ENCODE measurements at regions not wholly inside any gene's neighbourhood (a gene's known extent, or its start where the extent isn't known, plus 50 kb on each side); places are given as distances from the start of the nearest gene placed in this dataset.
A peak's percentile ranks its signal among the peaks of the same experiment; 100 is the strongest.
"Not testable (repeated sequence)": the region's sequence is repeated elsewhere in the genome, so short reads cannot be mapped to it uniquely, and the experiment has no call there.

DNA sequence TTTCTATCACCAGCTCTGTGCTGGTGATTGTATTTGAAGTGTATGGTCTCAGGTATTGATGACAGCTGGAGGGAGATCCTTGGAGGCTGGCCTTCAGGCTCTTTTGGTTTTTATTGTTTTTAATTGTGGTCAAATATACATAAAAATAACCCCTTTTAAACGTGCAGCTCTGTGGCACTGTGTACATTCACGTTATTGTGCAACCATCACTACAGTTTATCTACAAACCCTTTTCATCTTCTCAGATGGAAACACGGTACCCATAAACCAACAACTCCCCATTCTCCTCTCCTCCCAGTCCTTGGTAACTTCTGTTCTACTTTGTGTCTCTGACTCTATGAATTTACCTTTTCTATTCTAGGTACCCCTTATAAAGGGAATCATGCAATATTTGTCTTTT lies 79.3 kb upstream of the ATP8B1 start:
- no peak for DNase-seq (ENCODE audit: low read depth)

DNA sequence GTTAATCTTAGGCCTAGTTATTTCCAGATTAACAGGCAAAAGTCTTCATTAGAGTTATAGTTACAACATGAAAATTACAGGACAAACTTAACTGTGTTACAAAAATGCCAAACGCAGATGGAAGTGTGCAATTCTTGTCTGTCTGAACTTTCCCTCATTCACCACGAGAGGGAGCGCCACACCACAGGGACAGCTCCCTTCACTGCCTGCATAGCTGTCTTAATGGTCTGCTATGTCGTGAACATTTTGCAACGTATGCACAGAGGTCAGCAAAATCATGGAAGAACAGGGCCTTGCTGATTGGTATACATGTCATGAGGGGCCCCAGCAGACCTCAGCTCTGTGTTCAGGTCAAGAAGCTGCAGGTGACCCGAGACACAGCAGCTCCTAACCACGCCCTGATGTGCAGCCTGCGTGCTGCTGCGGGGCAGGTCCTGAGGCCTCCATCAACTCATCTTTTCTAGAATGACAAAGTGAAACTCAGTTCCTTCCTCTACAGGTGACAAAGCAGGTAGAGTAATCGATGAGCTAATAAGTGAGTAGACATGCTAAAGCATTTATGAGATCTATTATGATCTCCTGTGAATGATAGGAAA lies 78.8 kb upstream of the ATP8B1 start:
- peak; percentile 74 for DNase-seq (ENCODE audit: low read depth)

DNA sequence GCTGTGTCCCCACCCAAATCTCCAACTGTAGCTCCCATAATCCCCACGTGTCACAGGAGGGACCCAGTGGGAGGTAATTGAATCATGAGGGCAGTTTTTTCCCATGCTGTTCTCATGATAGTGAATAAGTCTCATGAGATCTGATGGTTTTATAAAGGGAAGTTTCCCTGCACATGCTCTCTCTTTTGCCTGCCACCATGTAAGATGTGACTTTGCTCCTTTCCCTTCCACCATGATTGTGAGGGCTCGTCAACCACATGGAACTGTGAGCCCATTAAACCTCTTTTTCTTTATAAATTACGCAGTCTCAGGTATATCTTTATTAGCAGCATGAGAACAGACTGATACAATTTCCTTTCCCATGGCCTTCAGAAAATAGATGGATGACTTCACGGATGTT lies 76.8 kb upstream of the ATP8B1 start:
- DNase-seq (ENCODE audit: low read depth) = not testable (repeated sequence)

DNA sequence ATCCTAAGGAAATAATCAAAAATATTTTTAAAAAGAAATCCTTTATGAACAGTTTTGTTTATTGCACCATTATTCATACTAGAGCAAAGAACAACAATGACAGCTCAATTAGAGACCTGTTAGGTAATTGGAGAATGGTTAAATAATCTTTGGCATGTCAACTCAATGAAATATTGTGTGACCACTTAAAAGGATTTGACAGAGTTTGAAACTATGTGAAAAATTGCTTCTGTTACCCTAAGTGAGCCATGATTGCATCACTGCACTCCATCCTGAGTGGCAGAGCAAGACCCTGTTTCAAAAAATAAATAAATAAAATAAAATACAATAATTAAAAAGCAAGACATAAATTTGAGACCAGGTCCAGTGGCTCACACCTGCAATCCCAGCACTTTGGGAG lies 66.1 kb upstream of the ATP8B1 start:
- no peak for DNase-seq (ENCODE audit: low read depth)

DNA sequence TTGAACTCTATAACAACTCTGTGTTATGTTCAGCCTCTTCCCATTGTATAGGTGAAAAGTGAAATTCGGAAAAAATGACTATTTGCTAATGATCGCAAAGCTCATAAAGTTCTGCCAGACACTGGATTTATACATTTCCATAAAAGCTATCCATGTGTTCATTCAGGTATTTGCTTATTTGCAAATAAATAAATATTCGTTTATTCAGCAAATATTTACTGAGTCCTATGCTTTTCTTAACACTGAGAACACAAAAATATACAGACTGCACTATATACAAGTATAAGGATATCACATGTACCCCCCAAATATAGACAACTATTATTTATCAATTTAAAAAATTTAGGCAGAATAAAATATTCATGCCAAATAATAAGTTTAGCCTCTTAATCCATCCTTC lies 63.2 kb upstream of the ATP8B1 start:
- no peak for DNase-seq (ENCODE audit: low read depth)

DNA sequence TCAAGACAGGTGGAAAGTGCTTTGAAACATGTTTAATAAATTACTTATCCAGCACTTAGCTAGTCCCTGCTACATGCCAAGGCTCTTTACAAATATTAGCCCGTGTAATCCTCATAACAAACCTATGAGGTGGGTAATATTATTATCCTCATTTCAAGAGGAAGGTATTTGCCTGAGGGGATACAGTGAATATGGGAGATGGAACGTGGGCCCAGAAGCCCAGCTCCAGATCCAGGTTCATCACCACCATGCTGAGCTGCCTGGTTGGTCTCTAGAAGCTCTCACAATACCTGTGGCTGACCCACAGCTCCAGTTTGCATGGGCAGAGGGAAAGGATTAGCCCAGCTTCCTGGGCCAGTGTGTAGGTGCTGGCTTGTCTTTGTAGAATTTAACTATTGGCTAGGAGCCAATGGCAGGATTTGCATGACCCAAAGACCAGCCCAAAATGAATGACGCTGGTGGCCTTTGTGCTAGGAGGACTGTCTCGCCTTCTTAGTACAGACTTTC lies 61.6 kb upstream of the ATP8B1 start:
- DNase-seq (ENCODE audit: low read depth) = no peak

DNA sequence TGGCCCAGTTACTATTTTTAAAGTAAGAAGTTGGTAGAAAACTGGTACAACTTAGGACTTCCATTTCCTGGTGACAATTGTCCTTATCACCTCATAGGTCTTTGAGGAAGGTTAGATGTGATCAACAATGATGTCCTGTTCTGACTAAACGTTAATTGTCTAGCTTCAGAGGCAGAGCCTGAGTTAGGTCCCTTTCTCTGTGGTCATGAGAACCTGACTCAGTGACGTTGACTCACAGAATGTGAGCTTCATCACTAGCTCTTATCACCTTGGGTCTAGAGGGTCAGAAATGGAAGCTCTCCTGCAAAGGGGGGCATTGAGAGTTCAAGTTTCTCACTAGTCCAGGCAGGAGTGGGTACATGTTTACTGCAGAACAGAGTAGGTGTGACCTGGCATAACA lies 60.6 kb upstream of the ATP8B1 start:
- no peak for DNase-seq (ENCODE audit: low read depth)

DNA sequence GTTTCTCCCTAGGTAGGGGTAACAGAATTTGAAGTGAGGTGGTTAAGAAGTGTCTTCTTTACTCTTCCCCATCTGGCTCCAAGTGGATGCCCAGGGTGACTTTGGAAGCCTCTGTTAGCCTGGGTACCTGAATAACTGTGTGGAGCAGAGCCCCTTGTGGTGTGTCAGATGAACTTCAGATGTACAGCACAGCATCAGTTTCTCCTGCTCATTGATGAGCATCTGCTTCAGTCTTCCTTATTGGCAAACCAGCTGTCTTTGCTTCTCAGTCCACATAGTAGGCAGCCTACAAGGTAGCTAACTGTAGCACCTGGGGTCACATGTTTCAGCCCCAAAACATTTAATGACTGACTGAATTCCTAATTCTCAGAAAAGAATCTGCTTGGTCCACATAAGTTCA lies 56.2 kb upstream of the ATP8B1 start:
- DNase-seq (ENCODE audit: low read depth) = peak; percentile 47

DNA sequence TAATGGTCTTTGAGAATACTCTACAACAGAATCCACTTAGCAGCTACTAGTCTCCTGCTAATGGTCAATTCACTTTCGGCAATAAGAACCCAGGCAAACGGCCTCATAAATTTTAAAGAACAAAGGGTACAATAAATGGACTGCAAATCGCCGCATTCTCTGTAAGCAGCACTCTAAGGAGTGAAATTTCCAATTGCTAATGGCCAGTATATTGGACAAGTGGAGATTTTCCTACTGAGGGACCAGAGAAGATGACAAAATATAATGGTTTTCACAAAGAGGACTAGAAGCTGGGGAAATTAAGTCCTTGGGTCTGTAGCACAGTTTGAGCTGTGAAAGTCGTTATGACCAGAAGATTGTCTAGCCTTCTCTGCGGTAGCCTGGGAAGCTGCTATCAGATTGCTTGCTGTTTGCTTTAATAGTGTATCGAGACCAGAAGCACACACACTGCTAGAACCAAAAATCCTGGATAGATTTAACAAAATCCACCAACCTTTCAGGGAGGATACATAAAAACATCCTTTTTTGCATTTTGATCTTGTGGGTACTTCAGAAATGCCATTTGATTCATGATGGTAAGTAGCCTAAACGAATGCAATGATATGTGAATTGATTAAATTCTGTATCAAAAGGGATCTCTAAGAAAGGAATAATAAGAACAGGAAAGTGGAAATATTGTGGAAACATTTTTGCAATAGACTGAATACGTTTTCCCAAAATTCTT lies 53.6 kb upstream of the ATP8B1 start:
- DNase-seq (ENCODE audit: low read depth) = no peak

DNA sequence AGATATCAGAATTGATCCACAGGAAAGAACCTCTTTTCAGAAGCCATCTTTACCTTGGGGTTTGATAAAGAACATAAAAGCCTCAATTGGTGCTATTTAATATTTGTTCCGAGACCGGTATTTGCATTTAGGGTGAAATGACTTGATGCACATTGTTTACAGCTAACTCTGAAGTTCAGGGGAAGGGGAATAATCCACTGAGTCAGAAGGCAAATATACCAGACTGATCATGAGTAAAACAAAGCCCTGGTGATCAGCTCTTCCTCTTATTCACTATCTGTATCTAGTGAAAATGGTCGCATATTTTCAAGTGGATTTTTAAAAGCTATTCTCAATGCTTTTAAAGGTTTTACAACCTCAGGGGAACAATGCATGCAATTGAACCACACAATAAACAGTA lies 53.0 kb upstream of the ATP8B1 start:
- DNase-seq (ENCODE audit: low read depth) = no peak

DNA sequence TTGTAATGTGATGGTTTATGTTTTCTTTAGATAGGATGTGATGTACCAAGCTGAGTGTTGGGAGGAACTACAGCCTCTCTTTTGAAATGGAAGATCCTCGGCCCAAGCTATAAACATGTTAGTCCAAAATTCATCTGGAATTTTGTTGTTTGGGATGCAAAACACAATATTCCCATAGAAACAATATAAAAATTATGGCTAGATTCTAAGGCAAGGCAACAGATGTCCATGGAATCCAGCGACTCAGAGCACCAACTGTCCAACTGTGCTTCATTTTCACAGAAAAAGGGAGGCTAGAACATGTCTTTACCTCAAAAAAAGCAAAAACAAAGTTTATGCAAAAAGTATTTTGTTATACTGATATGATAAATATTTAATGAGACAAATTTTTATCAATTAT lies 52.4 kb upstream of the ATP8B1 start:
- peak; percentile 59 for DNase-seq (ENCODE audit: low read depth)

DNA sequence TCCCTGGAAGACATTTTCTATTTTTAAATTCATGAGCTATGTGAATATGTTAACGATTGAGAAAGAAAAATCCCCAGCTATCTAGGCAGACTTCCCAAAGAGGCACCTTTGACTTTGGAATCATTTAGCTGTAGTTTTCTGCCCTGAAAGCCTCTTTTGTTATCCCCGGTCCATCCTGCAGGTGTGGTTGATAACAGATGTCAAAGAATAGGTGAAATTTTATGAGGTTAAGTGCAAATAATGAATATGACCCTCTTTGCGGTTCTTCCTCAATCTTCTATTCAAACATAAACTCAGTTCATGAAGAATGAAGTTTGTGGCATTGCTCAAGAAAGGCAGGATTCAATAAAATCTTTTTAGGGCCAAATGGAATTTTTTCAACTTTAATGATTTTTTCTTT lies 51.6 kb upstream of the ATP8B1 start:
- no peak for DNase-seq (ENCODE audit: low read depth)

DNA sequence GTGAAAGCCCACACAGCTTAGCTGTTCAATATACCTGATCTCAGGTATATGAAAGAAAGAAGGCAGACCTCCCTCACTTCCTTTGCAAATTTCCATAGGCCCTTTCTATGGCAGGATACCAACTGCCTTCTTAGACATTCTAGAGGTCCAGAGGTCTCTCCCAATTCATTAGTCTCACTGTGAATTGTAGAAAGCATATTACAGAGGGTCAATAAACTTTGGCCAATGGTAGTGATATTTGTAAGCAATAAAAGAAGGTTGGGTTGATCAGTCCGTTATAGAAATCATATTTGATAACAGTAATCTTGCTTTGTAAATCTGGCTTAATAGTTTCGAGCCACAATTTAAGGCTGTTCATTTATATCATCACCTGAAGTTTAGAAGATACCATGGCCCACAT lies 50.7 kb upstream of the ATP8B1 start:
- no peak for DNase-seq (ENCODE audit: low read depth)

DNA sequence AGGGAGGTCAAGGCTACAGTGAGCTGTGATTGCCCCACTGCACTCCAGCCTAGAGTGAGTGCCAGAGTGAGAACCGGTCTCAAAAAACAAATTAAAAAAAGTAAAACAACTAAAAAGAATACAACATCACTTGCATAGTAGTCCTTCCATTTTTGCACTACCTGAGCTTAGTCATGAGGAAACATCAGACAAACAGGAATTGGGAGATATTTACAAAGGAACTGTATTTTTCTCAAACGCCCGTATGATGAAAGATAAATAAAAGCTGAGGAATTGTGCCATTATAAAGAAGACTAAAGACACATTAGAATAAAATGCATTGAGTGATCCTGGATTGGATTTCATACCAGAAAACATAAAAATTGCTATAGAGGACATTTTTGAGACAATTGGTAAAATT lies 50.0 kb upstream of the ATP8B1 start:
- no peak for DNase-seq (ENCODE audit: low read depth)

Measured in LHCN-M2 (cell line).